ENCODE measurements at regions not wholly inside any gene's neighbourhood (a gene's known extent, or its start where the extent isn't known, plus 50 kb on each side); places are given as distances from the start of the nearest gene placed in this dataset.

- TF ChIP-seq CTCF (IDR thresholded peaks at IDR 0.05) (no peak), ZFX (IDR thresholded peaks at IDR 0.05; ENCODE audit: borderline replicate concordance) (no peak)
These were observed 171.8 kb upstream of the PROK2 start for GRCh38 chr3:71956716-71957115.
